CD14-positive monocyte (primary cell): ENCODE measurements at regions not wholly inside any gene's neighbourhood (a gene's known extent, or its start where the extent isn't known, plus 50 kb on each side); places are given as distances from the start of the nearest gene placed in this dataset.

Source experiments
- DNase-seq, 3 donors: peaks; one replicate each; pipeline ENCODE4 v3.0.0-alpha.2; 2011 to 2022
- H2AFZ ChIP-seq: 2 replicates; pipeline ENCODE4 v1.6.0; 2012; ENCODE audit warnings: mild to moderate bottlenecking, low read depth, low read length, inconsistent platforms; ENCODE audit not compliant: insufficient read depth, poor library complexity, severe bottlenecking
- H3K27ac ChIP-seq, 2 donors: 1 replicate in 1 of 2; 2 replicates in 1 of 2; pipeline ENCODE4 v1.5.1; 2012 to 2013; ENCODE audit warnings: low read length in 2 of 2, control low read depth in 1 of 2, inconsistent platforms in 1 of 2, low read depth in 1 of 2, mild to moderate bottlenecking in 1 of 2
- H3K27me3 ChIP-seq, 2 donors: one replicate each; pipeline versions ENCODE4 v1.6.0 to v1.6.1; 2011 to 2013; ENCODE audit warnings: low read length in 2 of 2; ENCODE audit not compliant: control insufficient read depth in 2 of 2, insufficient read depth in 2 of 2
- H3K36me3 ChIP-seq, 2 donors: replicated peaks in 1 of 2; 1 replicate in 1 of 2; 2 replicates in 1 of 2; pipeline versions ENCODE4 v1.5.1 to v1.6.1; 2012 to 2013; ENCODE audit warnings: low read length in 2 of 2, control low read depth in 1 of 2, inconsistent platforms in 1 of 2, mild to moderate bottlenecking in 1 of 2; ENCODE audit not compliant: insufficient read depth in 2 of 2, control insufficient read depth in 1 of 2
- H3K4me1 ChIP-seq, 2 donors: 1 replicate in 1 of 2; 2 replicates in 1 of 2; pipeline versions ENCODE4 v1.5.1 to v1.6.1; 2012 to 2013; ENCODE audit warnings: low read length in 2 of 2, control low read depth in 1 of 2, inconsistent platforms in 1 of 2, mild to moderate bottlenecking in 1 of 2, moderate library complexity in 1 of 2; ENCODE audit not compliant: insufficient read depth in 2 of 2, control insufficient read depth in 1 of 2
- H3K4me2 ChIP-seq: replicated peaks from 2 replicates; pipeline ENCODE3; 2012; ENCODE audit warnings: low read length, moderate library complexity, mild to moderate bottlenecking; ENCODE audit not compliant: poor library complexity, severe bottlenecking; ENCODE audit errors: extremely low read depth
- H3K4me3 ChIP-seq, 3 experiments: fragments of 200-600 bp in 1 of 3; sonication (generic) in 1 of 3; replicated peaks in 1 of 3; 1 replicate in 2 of 3; 2 replicates in 1 of 3; pipeline ENCODE4 v1.5.1; 2011 to 2013; ENCODE audit warnings: low read length in 3 of 3, mild to moderate bottlenecking in 3 of 3, control low read depth in 2 of 3, low read depth in 2 of 3, inconsistent platforms in 1 of 3, moderate library complexity in 1 of 3
- H3K79me2 ChIP-seq: 2 replicates; pipeline ENCODE4 v1.6.0; 2012; ENCODE audit warnings: mild to moderate bottlenecking, control low read depth, inconsistent platforms, low read length, moderate library complexity; ENCODE audit not compliant: insufficient read depth
- H3K9ac ChIP-seq: 2 replicates; pipeline ENCODE4 v1.6.0; 2017; ENCODE audit warnings: low read length, mild to moderate bottlenecking; ENCODE audit not compliant: insufficient read depth, poor library complexity, severe bottlenecking
- H3K9me3 ChIP-seq, 2 donors: replicated peaks in 1 of 2; 1 replicate in 1 of 2; 2 replicates in 1 of 2; pipeline versions ENCODE4 v1.5.1 to v1.6.1; 2012 to 2013; ENCODE audit warnings: low read length in 2 of 2, control low read depth in 1 of 2; ENCODE audit not compliant: control insufficient read depth in 1 of 2, insufficient read depth in 1 of 2
- H4K20me1 ChIP-seq: 2 replicates; pipeline ENCODE4 v1.6.0; 2012; ENCODE audit warnings: mild to moderate bottlenecking, low read length, control low read depth, moderate library complexity; ENCODE audit not compliant: insufficient read depth
- H3K27ac Mint-ChIP-seq, 7 donors: one replicate each; pipeline ENCODE4 v1.8.0; 2020; ENCODE audit warnings: mild to moderate bottlenecking in 7 of 7, mixed read lengths in 7 of 7, moderate library complexity in 6 of 7, inconsistent platforms in 2 of 7
- H3K27me3 Mint-ChIP-seq, 3 donors: one replicate each; pipeline ENCODE4 v1.8.0; 2021 to 2022; ENCODE audit warnings: low read depth in 3 of 3, mild to moderate bottlenecking in 3 of 3, mixed read lengths in 3 of 3, moderate library complexity in 3 of 3, inconsistent platforms in 1 of 3
- H3K36me3 Mint-ChIP-seq, 2 donors: one replicate each; pipeline ENCODE4 v1.8.0; 2020; ENCODE audit warnings: mixed read lengths in 2 of 2, inconsistent platforms in 1 of 2, mild to moderate bottlenecking in 1 of 2
- H3K4me1 Mint-ChIP-seq: one replicate; pipeline ENCODE4 v1.8.0; 2020; ENCODE audit warnings: mild to moderate bottlenecking, mixed read lengths
- H3K4me3 Mint-ChIP-seq, 2 donors: one replicate each; pipeline ENCODE4 v1.8.0; 2020; ENCODE audit warnings: mild to moderate bottlenecking in 2 of 2, mixed read lengths in 2 of 2, moderate library complexity in 1 of 2
- H3K9me3 Mint-ChIP-seq, 7 donors: one replicate each; pipeline ENCODE4 v1.8.0; 2020 to 2022; ENCODE audit warnings: mixed read lengths in 7 of 7, mild to moderate bottlenecking in 6 of 7, moderate library complexity in 6 of 7, inconsistent platforms in 2 of 7
- WGBS: methylation state at CpG from one replicate; pipeline ENCODE4 v1.1.5; 2013; ENCODE audit warnings: missing lambda C conversion rate; ENCODE audit not compliant: insufficient coverage; 5-methylcytosine and 5-hydroxymethylcytosine counted together
- intact Hi-C, 2 donors: fragments of 100-400 bp; cut with micrococcal nuclease; formaldehyde crosslinking; loops; one replicate each; pipeline versions ENCODE4 v1.15.0 to v1.15.1; 2023
- TF ChIP-seq, protein P1 (sequence below): fragments of 200-600 bp; IDR thresholded peaks from one replicate; pipeline ENCODE4 v1.8.0; 2022; ENCODE audit warnings: antibody characterized with exemption, mild to moderate bottlenecking

DNA sequence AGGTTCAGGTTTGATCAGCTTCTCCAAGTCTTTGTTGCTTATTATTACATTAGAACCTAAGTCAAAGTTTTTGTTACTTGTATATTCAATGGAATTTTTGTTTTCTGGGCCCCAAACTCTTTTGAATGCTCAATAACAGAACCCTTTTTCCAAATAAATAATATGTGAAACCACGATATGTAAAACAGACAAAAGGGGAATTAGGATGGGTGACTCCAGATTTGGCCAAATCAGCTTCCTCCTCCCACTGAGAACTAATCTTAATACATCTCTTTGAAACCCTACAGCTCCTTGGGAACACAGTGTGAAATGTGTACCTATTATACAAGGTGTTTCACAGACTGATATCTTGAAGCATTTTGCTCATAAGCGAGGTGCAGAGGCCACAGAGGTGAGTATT lies 67.0 kb upstream of the TNFSF18 start:
- DNase-seq, result peak; percentile 11 to 35 (median 12)
- Mint-ChIP-seq H3K27me3 (peaks cover 0 to 2% (median 0%) of the 10 kb centered on the region in 3 donors), H3K4me3 (peak overlapping the region in 1 of 2 donors; percentile 35), H3K4me1 (peaks cover 44% of the 10 kb centered on the region), H3K36me3 (no peaks in the 10 kb centered on the region), H3K9me3 (no peaks in the 10 kb centered on the region), H3K27ac (peak overlapping the region in 5 of 7 donors; percentile 27 to 85 (median 62))
- WGBS, result 80% methylated on average over 1 of the region's 2 CpGs
- Histone ChIP-seq H4K20me1 (no peaks in the 10 kb centered on the region), H3K36me3 (no peaks in the 10 kb centered on the region), H3K9ac (no peak overlapping the region), H3K4me1 (peaks cover 40 to 51% of the 10 kb centered on the region in 2 donors), H3K27ac (peak overlapping the region in 1 of 2 donors; percentile 56), H3K4me3 (no peak overlapping the region), H2AFZ (no peak overlapping the region), H3K79me2 (no peaks in the 10 kb centered on the region), H3K9me3 (no peaks in the 10 kb centered on the region), H3K27me3 (no peaks in the 10 kb centered on the region), H3K4me2 (peak overlapping the region; percentile 28)
- intact Hi-C loops, result loop anchor here in 1 of 2 donors (10.0 kb wide), 1 partner anchor 373 kb away; no protein-coding TSS in a partner anchor
- TF ChIP-seq, protein P1, sequence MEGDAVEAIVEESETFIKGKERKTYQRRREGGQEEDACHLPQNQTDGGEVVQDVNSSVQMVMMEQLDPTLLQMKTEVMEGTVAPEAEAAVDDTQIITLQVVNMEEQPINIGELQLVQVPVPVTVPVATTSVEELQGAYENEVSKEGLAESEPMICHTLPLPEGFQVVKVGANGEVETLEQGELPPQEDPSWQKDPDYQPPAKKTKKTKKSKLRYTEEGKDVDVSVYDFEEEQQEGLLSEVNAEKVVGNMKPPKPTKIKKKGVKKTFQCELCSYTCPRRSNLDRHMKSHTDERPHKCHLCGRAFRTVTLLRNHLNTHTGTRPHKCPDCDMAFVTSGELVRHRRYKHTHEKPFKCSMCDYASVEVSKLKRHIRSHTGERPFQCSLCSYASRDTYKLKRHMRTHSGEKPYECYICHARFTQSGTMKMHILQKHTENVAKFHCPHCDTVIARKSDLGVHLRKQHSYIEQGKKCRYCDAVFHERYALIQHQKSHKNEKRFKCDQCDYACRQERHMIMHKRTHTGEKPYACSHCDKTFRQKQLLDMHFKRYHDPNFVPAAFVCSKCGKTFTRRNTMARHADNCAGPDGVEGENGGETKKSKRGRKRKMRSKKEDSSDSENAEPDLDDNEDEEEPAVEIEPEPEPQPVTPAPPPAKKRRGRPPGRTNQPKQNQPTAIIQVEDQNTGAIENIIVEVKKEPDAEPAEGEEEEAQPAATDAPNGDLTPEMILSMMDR, result no peak

DNA sequence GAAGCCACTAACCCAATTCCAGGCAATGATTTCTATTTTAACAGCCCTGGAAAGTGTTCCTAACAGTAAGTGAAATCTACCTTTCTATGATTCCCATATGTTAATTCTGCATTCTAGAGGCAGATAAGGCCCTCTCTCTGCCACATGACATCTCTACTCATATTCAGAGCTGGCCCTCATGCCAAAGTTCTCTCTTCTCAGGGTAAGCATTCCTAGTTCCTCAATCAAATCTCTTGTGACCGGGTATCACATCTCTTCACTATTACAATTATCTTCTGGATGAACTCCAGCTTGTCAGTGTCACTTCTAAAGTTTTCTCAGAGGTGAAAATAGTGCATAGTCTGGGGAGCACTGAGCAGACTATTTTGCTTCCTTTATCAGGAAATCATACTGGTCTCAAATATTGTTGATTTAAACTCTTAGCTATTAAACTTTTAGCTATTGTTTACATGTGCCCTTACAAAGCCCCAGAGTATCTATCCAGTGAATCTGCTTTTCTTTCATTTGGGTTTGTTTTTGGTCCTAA lies 66.4 kb upstream of the TNFSF18 start:
- Mint-ChIP-seq H3K9me3 (no peaks in the 10 kb centered on the region), H3K36me3 (no peaks in the 10 kb centered on the region), H3K4me1 (peaks cover 41% of the 10 kb centered on the region), H3K4me3 (no peak overlapping the region), H3K27me3 (peaks cover 0 to 4% (median 0%) of the 10 kb centered on the region in 3 donors), H3K27ac (peak overlapping the region; percentile 27 to 86 (median 62))
- intact Hi-C loops, result loop anchor here in 1 of 2 donors (10.0 kb wide), 1 partner anchor 372 kb away; no protein-coding TSS in a partner anchor
- Histone ChIP-seq H3K27me3 (no peaks in the 10 kb centered on the region), H3K4me3 (no peak overlapping the region), H3K9ac (no peak overlapping the region), H3K9me3 (no peaks in the 10 kb centered on the region), H4K20me1 (no peaks in the 10 kb centered on the region), H3K4me1 (peaks cover 39 to 51% of the 10 kb centered on the region in 2 donors), H3K27ac (peak overlapping the region in 1 of 2 donors; percentile 56), H3K4me2 (peak overlapping the region; percentile 28), H3K36me3 (no peaks in the 10 kb centered on the region), H3K79me2 (no peaks in the 10 kb centered on the region), H2AFZ (no peak overlapping the region)
- peak; percentile 27 to 42 (median 29) for DNase-seq
- WGBS, result no CpG with 5 or more reads among the region's 1 CpG
- TF ChIP-seq, protein P1, result no peak
